ENCODE measurements at regions not wholly inside any gene's neighbourhood (a gene's known extent, or its start where the extent isn't known, plus 50 kb on each side); places are given as distances from the start of the nearest gene placed in this dataset.

- no peak for TF ChIP-seq ZNF592 (IDR thresholded peaks at IDR 0.05)
- no peak for TF ChIP-seq ATF2 (IDR thresholded peaks at IDR 0.05; ENCODE audit: low read length)
- no peak for TF ChIP-seq TCF7 (IDR thresholded peaks at IDR 0.05; ENCODE audit: borderline replicate concordance)
- TF ChIP-seq EP300 (IDR thresholded peaks at IDR 0.05; ENCODE audit: borderline replicate concordance in 1 of 2, control insufficient read depth in 1 of 2, low read depth in 2 of 2, low read length in 2 of 2): no peak
- no peak for TF ChIP-seq E4F1 (IDR thresholded peaks at IDR 0.05; ENCODE audit: borderline replicate concordance, partially characterized antibody)
- no peak for TF ChIP-seq FOXK2 (IDR thresholded peaks at IDR 0.05)
- TF ChIP-seq MTA2 (IDR thresholded peaks at IDR 0.05; ENCODE audit: low read depth): no peak
These were observed 235.2 kb upstream of the ELL2 start (continued) for GRCh38 chr5:96196890-96197289.
